Keratinocyte (primary cell): ENCODE measurements at regions not wholly inside any gene's neighbourhood (a gene's known extent, or its start where the extent isn't known, plus 50 kb on each side); places are given as distances from the start of the nearest gene placed in this dataset.

Experiments used
- DNase-seq: peaks from one replicate; pipeline ENCODE4 v3.0.0-alpha.2; 2011; ENCODE audit warnings: low read depth, missing footprints, low spot score
- FAIRE-seq: peaks from 2 replicates; lab custom pipeline; 2011; peaks lifted over from hg19 to GRCh38; lab: Jason Lieb, UNC
- H2AFZ ChIP-seq: 2 replicates; pipeline ENCODE4 v1.6.0; 2012; ENCODE audit warnings: low read length, control low read depth, inconsistent platforms; ENCODE audit not compliant: control insufficient read depth
- H3K27ac ChIP-seq: 2 replicates; pipeline ENCODE4 v1.5.1; 2011; ENCODE audit warnings: low read length; ENCODE audit not compliant: control insufficient read depth, insufficient read depth
- H3K27me3 ChIP-seq: 3 replicates; pipeline ENCODE4 v1.6.0; 2011; ENCODE audit warnings: low read length; ENCODE audit not compliant: control insufficient read depth, insufficient read depth; ENCODE audit errors: extremely low read depth
- H3K36me3 ChIP-seq, 2 experiments: 2 replicates in 1 of 2; 3 replicates in 1 of 2; pipeline ENCODE4 v1.5.1; 2011; ENCODE audit warnings: low read length in 2 of 2, mild to moderate bottlenecking in 1 of 2; ENCODE audit not compliant: control insufficient read depth in 2 of 2, insufficient read depth in 2 of 2; ENCODE audit errors: extremely low read depth in 1 of 2
- H3K4me1 ChIP-seq: 3 replicates; pipeline ENCODE4 v1.5.1; 2011; ENCODE audit warnings: low read length; ENCODE audit not compliant: control insufficient read depth, insufficient read depth; ENCODE audit errors: extremely low read depth
- H3K4me2 ChIP-seq: 3 replicates; pipeline ENCODE4 v1.6.0; 2011; ENCODE audit warnings: low read depth, low read length; ENCODE audit not compliant: control insufficient read depth, insufficient read depth; ENCODE audit errors: extremely low read depth
- H3K4me3 ChIP-seq, 3 experiments: fragments of 200-600 bp in 1 of 3; sonication (generic) in 1 of 3; 2 replicates in 2 of 3; 3 replicates in 1 of 3; pipeline ENCODE4 v1.5.1; 2011 to 2016; ENCODE audit warnings: low read length in 3 of 3, mild to moderate bottlenecking in 3 of 3, control low read depth in 2 of 3, inconsistent platforms in 1 of 3, low read depth in 1 of 3, mixed read lengths in 1 of 3, mixed run types in 1 of 3, moderate library complexity in 1 of 3; ENCODE audit not compliant: control insufficient read depth in 2 of 3, insufficient read depth in 2 of 3; ENCODE audit errors: extremely low read depth in 1 of 3
- H3K79me2 ChIP-seq: 2 replicates; pipeline ENCODE4 v1.6.0; 2012; ENCODE audit warnings: low read length; ENCODE audit not compliant: control insufficient read depth, insufficient read depth
- H3K9ac ChIP-seq: 3 replicates; pipeline ENCODE4 v1.6.0; 2011; ENCODE audit warnings: low read length; ENCODE audit not compliant: control insufficient read depth, insufficient read depth; ENCODE audit errors: extremely low read depth
- H3K9me1 ChIP-seq: 3 replicates; pipeline ENCODE4 v1.6.0; 2011; ENCODE audit warnings: low read length; ENCODE audit not compliant: control insufficient read depth, insufficient read depth; ENCODE audit errors: extremely low read depth
- H3K9me3 ChIP-seq: 2 replicates; pipeline ENCODE4 v1.5.1; 2012; ENCODE audit warnings: low read depth, low read length; ENCODE audit not compliant: control insufficient read depth
- H4K20me1 ChIP-seq: 3 replicates; pipeline ENCODE4 v1.6.0; 2011; ENCODE audit warnings: low read length; ENCODE audit not compliant: control insufficient read depth, insufficient read depth; ENCODE audit errors: extremely low read depth
- CTCF ChIP-seq, 3 experiments: IDR thresholded peaks in 1 of 3; conservative IDR thresholded peaks in 1 of 3; optimal IDR thresholded peaks in 1 of 3; 2 replicates in 2 of 3; 3 replicates in 1 of 3; pipeline versions ENCODE3 to v1.5.1; 2011; ENCODE audit warnings: low read length in 3 of 3, mild to moderate bottlenecking in 3 of 3, moderate library complexity in 2 of 3, control low read depth in 1 of 3, inconsistent platforms in 1 of 3; ENCODE audit not compliant: insufficient read depth in 2 of 3; ENCODE audit errors: extremely low read depth in 1 of 3
- EZH2 ChIP-seq: IDR thresholded peaks from one replicate; pipeline ENCODE4 v1.6.1; 2012; ENCODE audit warnings: inconsistent platforms, mild to moderate bottlenecking, low read length, moderate library complexity
- dilution Hi-C: fragments of 300-500 bp; cut with MboI; formaldehyde crosslinking; loops from one replicate; pipeline ENCODE4 v1.7.0; 2020; ENCODE audit warnings: low sequenced_read_pairs; ENCODE audit not compliant: extremely low pct_ligation_motif_present

- H3K4me1 ChIP-seq = no peaks in the 10 kb centered on the region
- no peaks in the 10 kb centered on the region for H3K79me2 ChIP-seq
- no peaks in the 10 kb centered on the region for H3K36me3 ChIP-seq
- no peak overlapping the region for H3K27ac ChIP-seq
- DNase-seq = no peak
- no peak overlapping the region for H2AFZ ChIP-seq
- no peak for TF ChIP-seq EZH2
- TF ChIP-seq CTCF (optimal IDR thresholded peaks at IDR 0.05 in 1 of 3, IDR thresholded peaks at IDR 0.05 in 1 of 3, conservative IDR thresholded peaks at IDR 0.05 in 1 of 3; ENCODE audit: extremely low read depth in 1 of 3, insufficient read depth in 2 of 3, low read length in 3 of 3) = peak in 1 of 3 experiments; percentile 29
- H3K27me3 ChIP-seq = no peaks in the 10 kb centered on the region
- no peak overlapping the region for H3K9ac ChIP-seq
- no peak for FAIRE-seq
- no peaks in the 10 kb centered on the region for H3K9me3 ChIP-seq
- no peak overlapping the region for H3K4me3 ChIP-seq
- H3K4me2 ChIP-seq = no peak overlapping the region
- dilution Hi-C loops = no loop called here
- H4K20me1 ChIP-seq = no peaks in the 10 kb centered on the region
- no peaks in the 10 kb centered on the region for H3K9me1 ChIP-seq
These were observed 280.2 kb downstream of the CDK5RAP2 start for GRCh38 chr9:120299785-120300184.

- Histone ChIP-seq H3K4me1 (no peaks in the 10 kb centered on the region), H3K9me1 (no peaks in the 10 kb centered on the region), H3K27me3 (no peaks in the 10 kb centered on the region), H3K4me2 (no peak overlapping the region), H3K9ac (no peak overlapping the region), H2AFZ (no peak overlapping the region), H3K27ac (no peak overlapping the region), H3K4me3 (no peak overlapping the region), H3K79me2 (no peaks in the 10 kb centered on the region), H3K9me3 (no peaks in the 10 kb centered on the region), H3K36me3 (no peaks in the 10 kb centered on the region), H4K20me1 (no peaks in the 10 kb centered on the region)
- FAIRE-seq (no peak), DNase-seq (no peak)
- no peak for TF ChIP-seq EZH2
- TF ChIP-seq CTCF (optimal IDR thresholded peaks at IDR 0.05 in 1 of 3, IDR thresholded peaks at IDR 0.05 in 1 of 3, conservative IDR thresholded peaks at IDR 0.05 in 1 of 3; ENCODE audit: extremely low read depth in 1 of 3, insufficient read depth in 2 of 3, low read length in 3 of 3) = no peak
- dilution Hi-C loops = no loop called here
These were observed 286.0 kb downstream of the CDK5RAP2 start for GRCh38 chr9:120294003-120294402.
